AG10803 (cell line): ENCODE measurements at regions not wholly inside any gene's neighbourhood (a gene's known extent, or its start where the extent isn't known, plus 50 kb on each side); places are given as distances from the start of the nearest gene placed in this dataset.
"Not testable (repeated sequence)": the region's sequence is repeated elsewhere in the genome, so short reads cannot be mapped to it uniquely, and the experiment has no call there.

Source experiments
- DNase-seq: peaks from one replicate; pipeline ENCODE4 v3.0.0; 2010; ENCODE audit warnings: low read depth
- H3K4me3 ChIP-seq: 2 replicates; pipeline ENCODE4 v1.5.1; 2011; ENCODE audit warnings: mild to moderate bottlenecking, low read length, control low read depth
- TF ChIP-seq, protein P1 (sequence below): conservative IDR thresholded peaks from 2 replicates; pipeline ENCODE4 v1.5.1; 2011; ENCODE audit warnings: mild to moderate bottlenecking, low read length, control low read depth, inconsistent platforms

DNA sequence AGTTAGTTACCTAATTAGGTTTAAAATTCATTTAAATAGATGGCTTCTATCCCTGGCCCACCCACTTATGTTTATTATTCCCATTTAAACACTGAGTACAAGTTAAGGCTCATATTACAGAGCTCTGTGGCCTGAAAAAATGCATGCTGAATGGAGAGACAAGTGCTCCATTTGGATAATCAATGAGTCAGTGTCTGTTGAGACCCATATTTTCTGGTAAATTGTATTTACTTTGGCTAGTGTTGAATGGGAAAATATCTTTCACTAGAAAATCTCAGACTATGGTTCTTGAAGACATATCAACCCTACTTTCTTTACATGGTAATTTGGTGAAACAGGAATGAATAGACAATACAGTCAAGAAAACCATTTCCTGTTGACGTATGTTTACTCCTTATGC lies 356.0 kb downstream of the S1PR1 start:
- no peak overlapping the region for H3K4me3 ChIP-seq
- TF ChIP-seq, protein P1, sequence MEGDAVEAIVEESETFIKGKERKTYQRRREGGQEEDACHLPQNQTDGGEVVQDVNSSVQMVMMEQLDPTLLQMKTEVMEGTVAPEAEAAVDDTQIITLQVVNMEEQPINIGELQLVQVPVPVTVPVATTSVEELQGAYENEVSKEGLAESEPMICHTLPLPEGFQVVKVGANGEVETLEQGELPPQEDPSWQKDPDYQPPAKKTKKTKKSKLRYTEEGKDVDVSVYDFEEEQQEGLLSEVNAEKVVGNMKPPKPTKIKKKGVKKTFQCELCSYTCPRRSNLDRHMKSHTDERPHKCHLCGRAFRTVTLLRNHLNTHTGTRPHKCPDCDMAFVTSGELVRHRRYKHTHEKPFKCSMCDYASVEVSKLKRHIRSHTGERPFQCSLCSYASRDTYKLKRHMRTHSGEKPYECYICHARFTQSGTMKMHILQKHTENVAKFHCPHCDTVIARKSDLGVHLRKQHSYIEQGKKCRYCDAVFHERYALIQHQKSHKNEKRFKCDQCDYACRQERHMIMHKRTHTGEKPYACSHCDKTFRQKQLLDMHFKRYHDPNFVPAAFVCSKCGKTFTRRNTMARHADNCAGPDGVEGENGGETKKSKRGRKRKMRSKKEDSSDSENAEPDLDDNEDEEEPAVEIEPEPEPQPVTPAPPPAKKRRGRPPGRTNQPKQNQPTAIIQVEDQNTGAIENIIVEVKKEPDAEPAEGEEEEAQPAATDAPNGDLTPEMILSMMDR: no peak
- no peak for DNase-seq

DNA sequence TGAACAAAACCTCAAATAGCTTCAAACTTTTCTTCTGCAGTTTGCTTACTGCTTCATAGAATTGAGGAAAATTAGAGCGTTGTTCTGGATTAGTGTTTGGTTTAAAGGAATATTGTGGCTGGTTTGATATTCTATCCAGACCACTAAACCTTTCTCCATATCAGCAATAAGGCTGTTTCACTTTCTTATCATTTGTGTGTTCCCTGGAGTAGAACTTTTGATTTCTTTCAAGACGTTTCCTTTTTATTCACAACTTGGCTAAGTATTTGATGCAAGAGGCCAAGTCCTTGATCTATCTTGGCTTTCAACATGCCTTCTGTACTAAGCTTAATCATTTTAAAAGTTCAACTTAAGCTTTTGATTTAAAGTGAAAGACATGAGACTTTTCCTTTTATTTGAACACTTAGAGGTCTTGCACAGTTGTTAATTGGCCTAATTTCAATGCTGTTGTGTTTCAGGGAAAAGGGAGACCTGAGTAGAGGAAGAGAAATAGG lies 359.1 kb downstream of the S1PR1 start:
- H3K4me3 ChIP-seq: no peak overlapping the region
- no peak for DNase-seq
- TF ChIP-seq, protein P1: no peak

DNA sequence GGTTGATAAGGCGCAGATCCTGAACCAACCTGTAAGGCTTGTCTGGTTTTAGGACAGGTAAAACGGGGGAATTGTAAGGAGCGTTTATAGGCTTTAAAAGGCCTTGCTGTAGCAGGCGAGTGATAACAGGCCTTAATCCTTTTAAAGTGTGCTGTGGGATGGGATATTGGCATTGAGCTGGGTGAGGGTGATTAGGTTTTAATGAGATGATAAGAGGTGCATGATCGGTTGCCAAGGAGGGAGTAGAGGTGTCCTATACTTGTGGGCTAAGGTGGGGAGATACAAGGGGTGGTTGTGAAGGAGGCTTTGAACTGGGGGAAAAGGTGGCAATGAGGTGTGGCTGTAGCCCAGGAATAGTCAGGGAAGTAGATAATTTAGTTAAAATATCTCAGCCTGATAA lies 363.8 kb downstream of the S1PR1 start:
- not testable (repeated sequence) for H3K4me3 ChIP-seq, DNase-seq

DNA sequence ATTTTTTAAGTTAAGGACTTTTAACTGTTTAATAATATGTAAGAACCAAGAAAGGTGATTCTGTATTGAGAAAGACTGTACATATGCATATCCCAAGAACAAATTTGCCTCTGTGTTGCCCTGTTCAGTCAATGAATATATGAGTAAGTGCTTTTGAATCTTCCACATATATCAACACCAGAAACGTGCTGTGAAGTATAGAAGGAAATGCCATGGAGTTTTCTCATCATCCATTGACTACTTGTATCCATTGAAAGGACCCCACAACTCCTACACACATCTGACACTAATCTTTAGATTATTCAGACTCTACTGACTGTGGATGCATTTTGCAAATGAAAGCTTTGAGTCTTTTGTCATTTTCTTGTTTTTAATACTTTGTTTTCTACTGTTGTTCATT lies 366.9 kb downstream of the S1PR1 start:
- TF ChIP-seq, protein P1: no peak
- no peak for DNase-seq
- H3K4me3 ChIP-seq: no peak overlapping the region

DNA sequence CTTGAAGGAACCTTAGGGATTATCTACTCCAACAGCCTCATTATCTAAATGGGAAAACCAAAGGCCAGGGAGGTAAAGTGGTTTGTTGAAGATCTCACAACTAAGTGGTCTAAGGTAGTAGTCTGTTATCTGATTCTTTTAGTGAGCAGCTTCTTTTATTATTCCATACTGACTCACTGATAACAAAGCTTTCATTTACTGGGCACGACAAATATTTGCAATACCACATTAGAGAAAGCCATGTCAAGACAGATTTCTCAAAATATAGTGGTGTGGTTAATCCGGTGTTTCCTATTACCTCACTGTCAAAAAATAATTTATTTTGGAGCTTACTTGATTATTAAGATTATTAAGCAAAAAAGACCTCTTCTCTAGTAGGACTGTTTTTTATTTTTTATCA lies 369.1 kb downstream of the S1PR1 start:
- TF ChIP-seq, protein P1: no peak
- DNase-seq: no peak

DNA sequence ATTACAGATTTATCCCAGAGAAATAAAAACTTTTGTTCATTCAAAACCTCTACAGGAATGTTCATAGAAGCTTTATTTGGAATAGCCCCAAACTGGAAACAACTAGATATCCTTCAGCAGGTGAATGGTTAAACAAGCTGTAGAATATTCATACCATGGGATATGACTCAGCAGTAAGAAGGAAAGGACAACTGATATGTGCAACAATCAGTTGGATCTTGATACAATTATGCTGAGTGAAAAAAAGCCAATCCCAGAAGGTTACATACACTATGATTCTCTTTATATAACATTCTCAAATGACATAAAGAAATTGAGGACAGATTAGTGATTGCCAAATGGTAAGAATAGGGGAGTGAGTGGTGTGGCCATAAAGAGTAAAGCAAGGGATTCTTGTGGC lies 376.7 kb downstream of the S1PR1 start:
- H3K4me3 ChIP-seq: no peak overlapping the region
- DNase-seq: no peak
- TF ChIP-seq, protein P1: no peak

More for the DNA sequence above, 369.1 kb downstream of the S1PR1 start:
- no peak overlapping the region for H3K4me3 ChIP-seq

DNA sequence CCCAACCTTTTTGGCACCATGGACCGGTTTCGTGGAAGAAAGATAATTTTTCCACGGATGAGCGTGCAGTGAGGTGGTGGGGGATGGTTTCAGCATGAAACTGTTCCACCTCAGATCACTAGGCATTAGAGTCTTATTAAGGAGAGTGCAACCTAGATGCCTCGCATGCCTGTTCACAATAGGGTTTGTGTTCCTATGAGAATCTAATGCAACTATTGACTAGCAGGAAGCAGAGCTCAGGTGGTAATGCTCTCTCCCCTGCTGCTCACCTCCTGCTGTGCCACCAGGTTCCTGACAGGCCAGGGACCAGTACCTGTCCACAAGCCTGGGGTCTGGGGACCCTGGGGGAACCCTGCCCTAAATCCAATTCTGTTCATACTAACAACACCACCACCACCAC lies 377.8 kb downstream of the OLFM3 start:
- H3K4me3 ChIP-seq: no peak overlapping the region
- TF ChIP-seq, protein P1: no peak
- DNase-seq: no peak
